HCT116 (cell line): ENCODE measurements at regions not wholly inside any gene's neighbourhood (a gene's known extent, or its start where the extent isn't known, plus 50 kb on each side); places are given as distances from the start of the nearest gene placed in this dataset.

Experiments used
- ATAC-seq: fragments of 200-7000 bp; cut with Tn5 transposase; 2 replicates; pipeline ENCODE4 v1.9.1; 2020; ENCODE audit warnings: mild to moderate bottlenecking, moderate library complexity
- BruUV-seq: library from RNA; stranded (reverse); fragments of 400-500 nt; replicated peaks from 2 replicates; lab custom pipeline; 2021; lab: Mats Ljungman, UMichigan
- CTCF ChIA-PET: fragments of 300-600 bp; sonication (Branson Sonifier 250); formaldehyde crosslinking; loops from one replicate; lab custom pipeline; 2021; ENCODE audit warnings: antibody characterized with exemption; lab: Charles Lee
- POLR2A ChIA-PET: fragments of 300-600, 350-600 bp; sonication (Branson Sonifier 250); formaldehyde crosslinking; loops from one replicate; lab custom pipeline; 2021; ENCODE audit warnings: antibody characterized with exemption; lab: Charles Lee
- RAD21 ChIA-PET, 2 experiments: fragments of 300-600 bp; sonication (Branson Sonifier 250); formaldehyde crosslinking; loops; one replicate each; lab custom pipeline; 2023; ENCODE audit warnings: low total read pairs in 2 of 2; ENCODE audit not compliant: uncharacterized antibody in 2 of 2, unreplicated experiment in 2 of 2, low non-redundant PET in 1 of 2; lab: Charles Lee
- DNase-seq: peaks from one replicate; pipeline ENCODE4 v3.0.0-alpha.2; 2010; ENCODE audit warnings: low read depth, low spot score
- H2AFZ ChIP-seq: fragments of 200-600 bp; shearing (Covaris generic), sonication (generic); 2 replicates; pipeline ENCODE4 v1.6.1; 2017; ENCODE audit warnings: low read depth, mixed run types, mixed read lengths, antibody characterized with exemption, low read length; ENCODE audit not compliant: poor library complexity, severe bottlenecking
- H3K27ac ChIP-seq: 2 replicates; pipeline ENCODE4 v1.5.1; 2012; ENCODE audit warnings: low read depth, low read length
- H3K27me3 ChIP-seq: fragments of 200-600 bp; sonication (generic); 2 replicates; pipeline ENCODE4 v1.6.1; 2016; ENCODE audit warnings: mixed run types, low read length, mixed read lengths; ENCODE audit not compliant: insufficient read depth
- H3K36me3 ChIP-seq, 2 experiments: fragments of 200-500 bp in 1 of 2; fragments of 200-600 bp in 1 of 2; sonication (Bioruptor generic) in 1 of 2; sonication (generic) in 1 of 2; 2 replicates each; pipeline versions ENCODE4 v1.5.1 to v1.6.1; 2014 to 2016; ENCODE audit warnings: low read length in 2 of 2, inconsistent platforms in 1 of 2, mixed read lengths in 1 of 2, mixed run types in 1 of 2; ENCODE audit not compliant: insufficient read depth in 2 of 2, control insufficient read depth in 1 of 2
- H3K4me1 ChIP-seq, 2 experiments: fragments of 200-600 bp in 1 of 2; sonication (generic) in 1 of 2; 2 replicates each; pipeline versions ENCODE4 v1.5.1 to v1.6.1; 2012 to 2017; ENCODE audit warnings: low read length in 2 of 2, inconsistent platforms in 1 of 2, mild to moderate bottlenecking in 1 of 2, mixed read lengths in 1 of 2, mixed run types in 1 of 2, moderate library complexity in 1 of 2; ENCODE audit not compliant: insufficient read depth in 2 of 2, control insufficient read depth in 1 of 2
- H3K4me2 ChIP-seq: fragments of 200-600 bp; sonication (generic); 2 replicates; pipeline ENCODE4 v1.6.1; 2017; ENCODE audit warnings: mixed run types, low read length, mixed read lengths
- H3K4me3 ChIP-seq, 2 experiments: fragments of 200-600 bp in 1 of 2; sonication (generic) in 1 of 2; replicated peaks in 1 of 2; 2 replicates each; pipeline ENCODE4 v1.5.1; 2011 to 2016; ENCODE audit warnings: low read length in 2 of 2, control low read depth in 1 of 2, low read depth in 1 of 2, mild to moderate bottlenecking in 1 of 2, mixed read lengths in 1 of 2, mixed run types in 1 of 2
- H3K79me2 ChIP-seq: fragments of 200-600 bp; sonication (generic); 2 replicates; pipeline ENCODE4 v1.6.1; 2017; ENCODE audit warnings: mild to moderate bottlenecking, mixed run types, low read length, moderate library complexity, mixed read lengths; ENCODE audit not compliant: insufficient read depth
- H3K9ac ChIP-seq: fragments of 200-600 bp; sonication (generic); 2 replicates; pipeline ENCODE4 v1.6.1; 2016; ENCODE audit warnings: low read length, mixed read lengths
- H3K9me2 ChIP-seq: fragments of 200-600 bp; sonication (generic), shearing (Covaris generic); 2 replicates; pipeline ENCODE4 v1.6.1; 2017; ENCODE audit warnings: mixed run types, mild to moderate bottlenecking, moderate library complexity; ENCODE audit not compliant: insufficient read depth
- H3K9me3 ChIP-seq, 2 experiments: fragments of 200-500 bp in 1 of 2; fragments of 200-600 bp in 1 of 2; sonication (Bioruptor generic) in 1 of 2; sonication (generic) in 1 of 2; 2 replicates each; pipeline ENCODE4 v1.6.1; 2014 to 2017; ENCODE audit warnings: low read length in 2 of 2, mixed read lengths in 2 of 2, inconsistent platforms in 1 of 2, low read depth in 1 of 2, mild to moderate bottlenecking in 1 of 2, mixed run types in 1 of 2, moderate library complexity in 1 of 2; ENCODE audit not compliant: control insufficient read depth in 1 of 2, insufficient read depth in 1 of 2
- H4K20me1 ChIP-seq: fragments of 200-600 bp; sonication (generic), shearing (Covaris generic); 2 replicates; pipeline ENCODE4 v1.6.1; 2017; ENCODE audit warnings: mixed run types, mild to moderate bottlenecking, moderate library complexity; ENCODE audit not compliant: insufficient read depth
- CEBPB ChIP-seq: IDR thresholded peaks from 2 replicates; pipeline ENCODE4 v1.6.1; 2012; ENCODE audit warnings: low read depth
- EGR1 ChIP-seq: IDR thresholded peaks from 2 replicates; pipeline ENCODE4 v1.6.1; 2012; ENCODE audit warnings: low read depth
- EZH2phosphoT487 ChIP-seq: fragments of 200-600 bp; IDR thresholded peaks from 2 replicates; pipeline ENCODE4 v1.6.1; 2018; ENCODE audit warnings: antibody characterized with exemption, borderline replicate concordance
- JUND ChIP-seq: IDR thresholded peaks from 2 replicates; pipeline ENCODE4 v1.6.1; 2012
- POLR2A ChIP-seq: IDR thresholded peaks from 2 replicates; pipeline ENCODE4 v1.7.0; 2011; ENCODE audit warnings: borderline replicate concordance; ENCODE audit not compliant: insufficient read depth, insufficient read length; ENCODE audit errors: extremely low read depth
- POLR2AphosphoS5 ChIP-seq: IDR thresholded peaks from 2 replicates; pipeline ENCODE4 v1.6.1; 2011; ENCODE audit warnings: mild to moderate bottlenecking, low read depth, low read length, moderate library complexity
- RAD21 ChIP-seq: IDR thresholded peaks from 2 replicates; pipeline ENCODE4 v1.6.1; 2012; ENCODE audit warnings: low read depth, mild to moderate bottlenecking
- SIN3A ChIP-seq: IDR thresholded peaks from 2 replicates; pipeline ENCODE4 v1.6.1; 2012; ENCODE audit warnings: low read depth
- TCF7L2 ChIP-seq: IDR thresholded peaks from 2 replicates; pipeline ENCODE4 v1.7.0; 2011; ENCODE audit warnings: borderline replicate concordance, inconsistent platforms; ENCODE audit not compliant: insufficient read depth, insufficient read length; ENCODE audit errors: extremely low read depth
- YY1 ChIP-seq: IDR thresholded peaks from 2 replicates; pipeline ENCODE4 v1.6.1; 2011; ENCODE audit warnings: low read length, low read depth, moderate library complexity, mild to moderate bottlenecking; ENCODE audit not compliant: insufficient replicate concordance; ENCODE audit errors: extremely low read depth
- ZBTB33 ChIP-seq: IDR thresholded peaks from 2 replicates; pipeline ENCODE4 v1.6.1; 2011; ENCODE audit warnings: mild to moderate bottlenecking, low read length, moderate library complexity; ENCODE audit not compliant: insufficient replicate concordance; ENCODE audit errors: extremely low read depth
- ZFX ChIP-seq: fragments of 450-650 bp; IDR thresholded peaks from 2 replicates; pipeline ENCODE4 v1.6.1; 2017
- ZNF274 ChIP-seq: fragments of 200-500 bp; sonication (Bioruptor generic); IDR thresholded peaks from 2 replicates; pipeline ENCODE4 v1.6.1; 2014; ENCODE audit warnings: mild to moderate bottlenecking, low read depth, low read length, inconsistent platforms
- intact Hi-C: fragments of 100-400 bp; cut with micrococcal nuclease; formaldehyde crosslinking; loops from 2 replicates; pipeline ENCODE4 v1.10.0; 2022

- intact Hi-C loops: no loop called here
These were observed 108.7 kb upstream of the LIMCH1 start for GRCh38 chr4:41429280-41429669.

More at GRCh38 chr4:41429280-41429669, 108.7 kb upstream of the LIMCH1 start:
- no peak overlapping the region for H3K4me3 ChIP-seq
- no peaks in the 10 kb centered on the region for H3K9me3 ChIP-seq
- no peak for DNase-seq
- no peak overlapping the region for H3K27ac ChIP-seq
- H3K9ac ChIP-seq: no peak overlapping the region
- no peak overlapping the region for H2AFZ ChIP-seq
- ChIA-PET CTCF (no interaction called here), RAD21 (no interaction called here), POLR2A (no interaction called here)
- no peak for ATAC-seq
- no peak overlapping the region for H3K4me2 ChIP-seq
- H3K27me3 ChIP-seq: no peaks in the 10 kb centered on the region
- no peaks in the 10 kb centered on the region for H4K20me1 ChIP-seq
- no TSS peak for BruUV-seq
- TF ChIP-seq TCF7L2 (no peak), ZFX (no peak), JUND (no peak), EGR1 (no peak), RAD21 (no peak), CEBPB (no peak), ZNF274 (no peak), POLR2A (no peak), POLR2AphosphoS5 (no peak), SIN3A (no peak), ZBTB33 (no peak), EZH2phosphoT487 (no peak), YY1 (no peak)
- no peaks in the 10 kb centered on the region for H3K9me2 ChIP-seq
- no peaks in the 10 kb centered on the region for H3K4me1 ChIP-seq
- H3K36me3 ChIP-seq: no peaks in the 10 kb centered on the region
- H3K79me2 ChIP-seq: no peaks in the 10 kb centered on the region
